Activated naive CD4-positive, alpha-beta T cell treated with anti-CD3 and anti-CD28 coated beads for 36 hours (primary cell): ENCODE measurements at regions not wholly inside any gene's neighbourhood (a gene's known extent, or its start where the extent isn't known, plus 50 kb on each side); places are given as distances from the start of the nearest gene placed in this dataset.
"Not testable (repeated sequence)": the region's sequence is repeated elsewhere in the genome, so short reads cannot be mapped to it uniquely, and the experiment has no call there.

Source experiments
- CTCF ChIA-PET: fragments of 350-600 bp; sonication (Branson Sonifier 250); formaldehyde crosslinking; loops from one replicate; lab custom pipeline; 2021; ENCODE audit warnings: antibody characterized with exemption; lab: Charles Lee
- DNase-seq: peaks from one replicate; pipeline ENCODE4 v3.0.0-alpha.2; 2020
- H3K27ac Mint-ChIP-seq: one replicate; pipeline ENCODE4 v1.8.0; 2021; ENCODE audit warnings: mild to moderate bottlenecking, mixed read lengths
- H3K27me3 Mint-ChIP-seq: one replicate; pipeline ENCODE4 v1.8.0; 2021; ENCODE audit warnings: low read depth, mixed read lengths
- H3K36me3 Mint-ChIP-seq: one replicate; pipeline ENCODE4 v1.8.0; 2021; ENCODE audit warnings: low read depth, mixed read lengths
- H3K4me1 Mint-ChIP-seq: one replicate; pipeline ENCODE4 v1.8.0; 2021; ENCODE audit warnings: low read depth, mixed read lengths
- H3K4me3 Mint-ChIP-seq: one replicate; pipeline ENCODE4 v1.8.0; 2021; ENCODE audit warnings: mild to moderate bottlenecking, moderate library complexity, mixed read lengths
- H3K9me3 Mint-ChIP-seq: one replicate; pipeline ENCODE4 v1.8.0; 2021; ENCODE audit warnings: mixed read lengths
- intact Hi-C: fragments of 100-400 bp; cut with micrococcal nuclease; formaldehyde crosslinking; loops from one replicate; pipeline ENCODE4 v1.15.1; 2023

DNA sequence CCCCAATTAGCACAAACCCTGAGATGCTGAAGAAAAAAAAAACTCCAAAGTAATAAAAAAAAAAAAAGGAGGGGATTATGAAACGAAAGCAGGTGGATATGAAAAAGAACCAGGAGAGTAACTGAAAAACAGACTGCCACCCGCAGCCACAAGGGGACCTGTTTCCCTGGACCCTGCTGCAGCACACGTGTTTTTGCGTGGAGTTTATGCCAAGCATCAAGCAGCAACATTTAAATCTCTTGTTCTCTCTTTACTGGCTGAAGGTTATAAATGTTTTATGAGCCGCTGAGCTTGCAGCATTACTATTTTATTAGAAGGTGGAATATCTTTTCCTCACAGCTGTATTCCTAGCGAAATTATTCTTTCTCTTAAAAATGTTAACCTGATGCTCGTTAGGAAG is 131.6 kb upstream of the OLIG3 start:
- Mint-ChIP-seq H3K4me1 (no peaks in the 10 kb centered on the region), H3K9me3 (no peaks in the 10 kb centered on the region), H3K27ac (no peak overlapping the region), H3K4me3 (no peak overlapping the region), H3K27me3 (peaks cover 6% of the 10 kb centered on the region), H3K36me3 (no peaks in the 10 kb centered on the region)
- CTCF ChIA-PET, result interaction anchor here (0.6 to 1.0 kb wide), 5 partner anchors 36 to 434 kb away, joined by 3 read pairs; no protein-coding TSS in a partner anchor
- no peak for DNase-seq
- intact Hi-C loops, result no loop called here

DNA sequence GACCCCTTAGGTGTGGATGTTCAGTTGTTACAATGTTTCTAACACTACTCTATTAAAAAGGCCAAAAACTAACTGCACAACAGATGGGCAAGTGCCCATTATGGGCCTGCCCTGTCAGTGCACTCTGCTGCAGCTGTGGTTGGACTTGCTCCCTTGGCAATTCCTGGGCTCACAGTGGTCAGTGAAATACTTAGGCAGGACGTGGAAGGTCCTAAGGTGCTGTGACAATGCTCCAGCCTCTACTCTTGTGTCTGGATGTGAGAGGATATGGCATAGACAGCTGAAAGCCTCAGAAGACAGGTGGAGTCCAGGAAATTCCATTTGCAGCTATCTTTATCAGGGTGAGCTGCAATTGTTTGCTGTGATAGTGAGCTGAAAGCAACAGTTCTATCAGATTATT is 136.5 kb upstream of the OLIG3 start:
- CTCF ChIA-PET, result interaction anchor here (1.4 to 1.8 kb wide), 2 partner anchors 41 to 359 kb away, joined by 3 to 4 read pairs; no protein-coding TSS in a partner anchor
- no peak overlapping the region for H3K4me3 Mint-ChIP-seq
- no peaks in the 10 kb centered on the region for H3K9me3 Mint-ChIP-seq
- no peak for DNase-seq
- no peaks in the 10 kb centered on the region for H3K4me1 Mint-ChIP-seq
- intact Hi-C loops, result no loop called here
- no peak overlapping the region for H3K27ac Mint-ChIP-seq
- H3K36me3 Mint-ChIP-seq, result no peaks in the 10 kb centered on the region
- no peaks in the 10 kb centered on the region for H3K27me3 Mint-ChIP-seq

DNA sequence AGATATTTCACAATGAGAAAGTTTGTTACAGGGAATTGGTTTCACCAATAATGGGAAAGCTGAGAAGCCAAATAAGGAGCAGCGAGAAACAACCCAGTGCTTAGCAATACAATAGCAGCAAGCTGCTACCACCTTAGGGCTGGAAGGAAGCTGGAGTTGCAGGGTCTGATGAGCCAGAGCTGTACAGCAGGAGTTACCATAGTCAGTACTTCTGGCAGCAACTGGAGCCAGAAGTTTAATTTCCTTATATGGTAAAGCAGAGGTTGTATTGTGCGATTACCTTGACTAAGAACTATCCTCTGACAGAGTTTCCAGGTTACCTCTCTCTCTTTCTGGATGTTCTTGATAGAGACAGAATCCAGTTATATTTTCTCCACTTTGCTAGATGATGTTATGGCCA is 137.1 kb upstream of the OLIG3 start:
- Mint-ChIP-seq H3K4me3 (no peak overlapping the region), H3K36me3 (no peaks in the 10 kb centered on the region), H3K9me3 (no peaks in the 10 kb centered on the region), H3K27ac (no peak overlapping the region), H3K27me3 (no peaks in the 10 kb centered on the region), H3K4me1 (no peaks in the 10 kb centered on the region)
- intact Hi-C loops, result no loop called here
- CTCF ChIA-PET, result interaction anchor here (0.8 to 1.8 kb wide), 3 partner anchors 41 to 360 kb away, joined by 3 to 4 read pairs (median 4); no protein-coding TSS in a partner anchor
- DNase-seq, result no peak

DNA sequence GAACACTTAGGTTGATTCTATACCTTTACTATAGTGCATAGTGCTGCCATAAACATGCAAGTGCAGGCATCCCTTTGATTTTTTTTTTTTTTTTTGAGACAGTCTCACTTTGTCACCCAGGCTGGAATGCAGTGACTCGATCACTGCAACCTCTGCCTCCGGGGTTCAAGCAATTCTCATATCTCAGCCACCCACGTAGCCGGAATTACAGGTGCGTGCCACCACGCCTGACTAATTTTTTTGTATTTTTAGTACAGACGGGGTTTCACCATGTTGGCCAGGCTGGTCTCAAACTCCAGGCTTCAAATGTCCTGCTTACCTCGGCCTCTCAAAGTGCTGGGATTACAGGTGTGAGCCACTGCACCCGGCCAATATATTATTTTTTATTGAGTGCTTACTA is 140.0 kb upstream of the OLIG3 start:
- H3K27me3 Mint-ChIP-seq, H3K4me3 Mint-ChIP-seq, DNase-seq, H3K27ac Mint-ChIP-seq, H3K9me3 Mint-ChIP-seq, H3K4me1 Mint-ChIP-seq, H3K36me3 Mint-ChIP-seq, intact Hi-C loops: not testable (repeated sequence)
- CTCF ChIA-PET, result interaction anchor here (1.2 kb wide), 1 partner anchor 190 kb away, joined by 3 read pairs; no protein-coding TSS in a partner anchor

DNA sequence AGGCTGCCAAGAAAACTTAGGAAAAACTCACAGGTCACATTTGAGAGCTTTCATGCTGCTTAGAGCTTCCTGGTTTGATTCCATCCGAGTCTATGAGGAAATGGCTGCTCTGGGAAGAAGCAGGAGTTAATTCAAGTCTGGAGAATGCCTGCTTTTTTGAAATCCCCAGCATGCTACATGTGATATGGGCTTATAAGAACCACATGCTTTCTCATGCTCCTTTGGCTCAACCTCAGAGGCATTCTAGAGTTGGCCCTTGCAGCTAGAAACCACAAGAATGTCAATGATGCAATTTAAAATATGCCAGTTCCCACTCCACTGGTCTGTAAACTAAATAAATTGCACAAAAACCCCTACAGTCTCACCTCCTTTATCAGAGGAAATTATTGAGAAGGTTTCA is 142.9 kb upstream of the OLIG3 start:
- intact Hi-C loops, result no loop called here
- CTCF ChIA-PET, result no interaction called here
- no peak for DNase-seq
- H3K4me1 Mint-ChIP-seq, result peaks cover 13% of the 10 kb centered on the region
- H3K36me3 Mint-ChIP-seq, result no peaks in the 10 kb centered on the region
- no peak overlapping the region for H3K4me3 Mint-ChIP-seq
- no peaks in the 10 kb centered on the region for H3K9me3 Mint-ChIP-seq
- no peak overlapping the region for H3K27ac Mint-ChIP-seq
- H3K27me3 Mint-ChIP-seq, result no peaks in the 10 kb centered on the region

DNA sequence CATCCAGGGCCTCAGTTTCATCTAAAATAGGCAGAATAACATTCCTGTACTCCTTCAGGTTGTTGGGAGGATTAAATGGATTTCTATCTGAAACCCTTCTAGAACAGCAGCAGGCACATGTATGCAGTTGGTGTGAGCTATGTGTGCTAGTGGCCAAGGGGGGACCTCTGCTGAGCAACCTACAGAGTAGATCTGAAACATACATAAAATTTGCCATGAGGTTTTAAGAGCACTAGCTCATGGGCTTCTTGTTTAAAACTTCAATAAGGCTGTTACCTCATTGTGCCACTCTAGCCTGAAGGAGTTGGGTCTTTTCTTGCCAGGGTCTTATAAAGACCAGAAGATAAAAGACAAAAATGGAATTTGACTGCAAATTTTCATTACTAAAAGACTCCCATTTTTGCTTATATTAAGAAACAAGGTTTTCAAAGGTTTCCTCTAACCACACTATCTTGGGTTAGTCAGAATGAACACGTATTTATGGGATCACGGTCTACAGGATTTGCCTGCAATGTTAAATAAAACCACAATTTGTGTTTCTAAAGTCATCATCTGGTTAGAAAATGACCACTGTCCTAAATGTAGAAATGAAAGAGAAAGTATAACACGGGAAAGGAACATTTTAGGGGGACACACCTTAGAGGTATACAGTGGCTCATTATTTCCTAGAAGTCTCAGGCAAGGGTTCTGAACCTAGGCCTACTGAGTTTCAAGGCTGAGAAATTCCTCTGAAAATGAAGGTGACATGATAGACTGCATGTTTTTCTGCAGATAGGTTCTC is 144.9 kb upstream of the OLIG3 start:
- no peak overlapping the region for H3K4me3 Mint-ChIP-seq
- H3K27ac Mint-ChIP-seq, result no peak overlapping the region
- H3K4me1 Mint-ChIP-seq, result peaks cover 13% of the 10 kb centered on the region
- no peak for DNase-seq
- CTCF ChIA-PET, result no interaction called here
- intact Hi-C loops, result loop anchor here (1.0 kb wide), 1 partner anchor 39 kb away; no protein-coding TSS in a partner anchor
- no peaks in the 10 kb centered on the region for H3K36me3 Mint-ChIP-seq
- H3K27me3 Mint-ChIP-seq, result no peaks in the 10 kb centered on the region
- no peaks in the 10 kb centered on the region for H3K9me3 Mint-ChIP-seq

DNA sequence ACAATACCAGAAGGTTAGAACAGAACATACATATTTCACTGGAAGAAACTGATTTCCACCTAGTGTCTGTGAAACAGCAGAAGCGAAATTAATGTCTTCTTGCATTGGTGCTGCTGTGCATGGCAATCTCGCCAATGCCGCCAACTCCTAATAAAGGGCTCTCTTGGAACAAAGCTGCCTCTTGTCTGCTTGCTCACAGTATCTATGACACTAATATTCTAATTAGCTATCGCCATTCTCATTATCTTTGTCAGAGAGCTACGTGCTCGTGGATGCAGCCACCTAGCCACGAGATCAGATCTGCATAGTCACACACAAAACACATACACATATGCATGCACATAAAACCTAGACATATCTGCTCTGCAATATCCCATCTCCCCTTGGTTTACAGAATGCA is 145.9 kb upstream of the OLIG3 start:
- Mint-ChIP-seq H3K4me3 (no peak overlapping the region), H3K27ac (no peak overlapping the region), H3K9me3 (no peaks in the 10 kb centered on the region), H3K4me1 (peaks cover 13% of the 10 kb centered on the region), H3K36me3 (no peaks in the 10 kb centered on the region), H3K27me3 (no peaks in the 10 kb centered on the region)
- CTCF ChIA-PET, result no interaction called here
- intact Hi-C loops, result loop anchor here (5.0 kb wide), 3 partner anchors 148 to 793 kb away; partner anchors contain the start of genes OLIG3 and PERP
- DNase-seq, result no peak

DNA sequence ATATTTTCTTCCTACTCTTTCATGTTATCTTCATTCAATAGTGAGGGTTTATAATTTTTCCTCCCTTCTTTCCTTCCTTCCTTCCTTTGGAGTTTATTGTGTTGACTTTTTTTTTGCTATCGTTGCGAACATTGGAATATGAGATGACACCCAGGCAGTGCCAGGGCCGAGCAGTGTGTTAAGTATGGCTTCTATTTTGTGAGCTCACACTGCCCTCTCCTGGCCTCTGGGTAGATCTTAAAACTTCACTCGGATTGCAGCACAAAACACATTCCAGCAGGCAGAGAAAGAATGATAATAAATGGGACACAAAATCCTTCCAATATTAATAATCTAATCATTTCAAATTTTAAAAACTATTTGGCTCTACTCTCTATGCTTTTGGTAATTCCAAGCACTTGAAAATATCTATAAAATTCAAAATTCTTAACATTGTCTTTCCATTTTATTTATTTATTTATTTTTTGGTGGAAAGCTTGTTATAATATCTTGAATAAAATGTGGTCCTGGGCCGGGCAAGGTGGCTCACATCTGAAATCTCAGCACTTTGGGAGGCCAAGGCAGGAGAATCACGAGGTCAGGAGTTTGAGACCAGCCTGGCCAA is 147.4 kb upstream of the OLIG3 start:
- DNase-seq, result peak; percentile 84
- H3K27ac Mint-ChIP-seq, result no peak overlapping the region
- intact Hi-C loops, result loop anchor here (1.0 to 5.0 kb wide), 12 partner anchors 149 to 794 kb away; partner anchors contain the start of genes OLIG3 and PERP
- no peaks in the 10 kb centered on the region for H3K27me3 Mint-ChIP-seq
- no peaks in the 10 kb centered on the region for H3K9me3 Mint-ChIP-seq
- H3K4me1 Mint-ChIP-seq, result peaks cover 13% of the 10 kb centered on the region
- H3K36me3 Mint-ChIP-seq, result no peaks in the 10 kb centered on the region
- H3K4me3 Mint-ChIP-seq, result no peak overlapping the region
- CTCF ChIA-PET, result interaction anchor here (0.6 to 1.2 kb wide), 8 partner anchors 52 to 678 kb away, joined by 3 to 4 read pairs (median 3); no protein-coding TSS in a partner anchor

DNA sequence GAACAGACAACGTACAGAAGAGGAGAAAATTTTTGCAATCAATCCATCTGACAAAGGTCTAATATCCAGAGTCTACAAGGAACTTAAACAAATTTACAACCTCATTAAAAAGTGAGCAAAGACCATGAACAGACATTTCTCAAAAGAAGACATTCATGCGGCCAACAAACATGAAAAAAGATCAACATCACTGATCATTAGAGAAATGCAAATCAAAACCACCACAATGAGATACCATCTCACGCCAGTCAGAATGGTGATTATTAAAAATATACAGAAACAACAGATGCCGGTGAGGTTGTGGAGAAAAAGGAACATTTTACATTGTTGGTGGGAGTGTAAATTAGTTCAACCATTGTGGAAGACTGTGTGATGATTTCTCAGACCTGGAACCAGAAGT is 149.0 kb upstream of the OLIG3 start:
- peaks cover 13% of the 10 kb centered on the region for H3K4me1 Mint-ChIP-seq
- CTCF ChIA-PET, result interaction anchor here (0.7 kb wide), 1 partner anchor 366 kb away, joined by 3 read pairs; no protein-coding TSS in a partner anchor
- H3K36me3 Mint-ChIP-seq, H3K4me3 Mint-ChIP-seq, H3K27ac Mint-ChIP-seq, H3K9me3 Mint-ChIP-seq, H3K27me3 Mint-ChIP-seq, DNase-seq: not testable (repeated sequence)
- intact Hi-C loops, result loop anchor here (5.0 kb wide), 3 partner anchors 151 to 796 kb away; partner anchors contain the start of genes OLIG3 and PERP

DNA sequence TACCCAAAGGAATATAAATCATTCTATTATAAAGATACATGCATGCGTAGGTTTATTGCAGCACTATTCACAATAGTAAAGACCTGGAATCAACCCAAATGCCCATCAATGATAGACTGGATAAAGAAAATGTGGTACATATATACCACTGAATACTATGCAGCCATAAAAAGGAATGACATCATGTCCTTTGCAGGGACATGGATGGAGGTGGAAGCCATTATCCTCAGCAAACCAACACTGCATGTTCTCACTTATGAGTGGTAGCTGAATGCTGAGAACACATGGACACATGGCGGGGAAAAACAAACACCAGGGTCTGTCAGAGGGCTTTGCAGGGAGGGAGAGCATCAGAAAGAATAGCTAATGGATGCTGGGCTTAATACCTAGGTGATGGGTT is 149.4 kb upstream of the OLIG3 start:
- not testable (repeated sequence) for H3K27ac Mint-ChIP-seq, DNase-seq, H3K9me3 Mint-ChIP-seq, H3K36me3 Mint-ChIP-seq, H3K4me3 Mint-ChIP-seq, H3K27me3 Mint-ChIP-seq, H3K4me1 Mint-ChIP-seq
- CTCF ChIA-PET, result interaction anchor here (0.7 kb wide), 1 partner anchor 367 kb away, joined by 3 read pairs; no protein-coding TSS in a partner anchor
- intact Hi-C loops, result loop anchor here (5.0 kb wide), 3 partner anchors 151 to 796 kb away; partner anchors contain the start of genes OLIG3 and PERP

DNA sequence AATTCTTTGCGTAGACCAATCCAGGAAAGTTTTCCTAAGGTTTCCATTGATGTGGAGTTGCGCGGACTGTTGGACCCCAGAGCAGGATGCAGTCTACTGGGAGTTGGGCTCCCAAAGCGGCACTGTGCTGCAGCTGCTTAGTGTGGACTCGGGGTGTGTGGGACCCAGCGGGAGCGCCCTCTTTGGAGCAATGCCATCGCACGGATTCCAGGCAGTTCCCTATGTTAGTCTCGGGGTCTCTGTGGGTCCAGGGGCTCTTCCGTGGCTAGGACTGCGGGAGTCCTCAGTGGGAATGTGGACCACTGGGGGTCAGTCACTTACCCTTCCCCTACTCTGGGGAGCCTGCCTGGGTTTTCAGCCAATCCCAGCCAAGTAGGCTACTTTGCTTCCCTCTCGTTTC is 151.7 kb upstream of the OLIG3 start:
- no peaks in the 10 kb centered on the region for H3K4me1 Mint-ChIP-seq
- peaks cover 4% of the 10 kb centered on the region for H3K27me3 Mint-ChIP-seq
- no peak overlapping the region for H3K4me3 Mint-ChIP-seq
- no peaks in the 10 kb centered on the region for H3K9me3 Mint-ChIP-seq
- CTCF ChIA-PET, result no interaction called here
- no peaks in the 10 kb centered on the region for H3K36me3 Mint-ChIP-seq
- no peak overlapping the region for H3K27ac Mint-ChIP-seq
- no peak for DNase-seq
- intact Hi-C loops, result no loop called here

DNA sequence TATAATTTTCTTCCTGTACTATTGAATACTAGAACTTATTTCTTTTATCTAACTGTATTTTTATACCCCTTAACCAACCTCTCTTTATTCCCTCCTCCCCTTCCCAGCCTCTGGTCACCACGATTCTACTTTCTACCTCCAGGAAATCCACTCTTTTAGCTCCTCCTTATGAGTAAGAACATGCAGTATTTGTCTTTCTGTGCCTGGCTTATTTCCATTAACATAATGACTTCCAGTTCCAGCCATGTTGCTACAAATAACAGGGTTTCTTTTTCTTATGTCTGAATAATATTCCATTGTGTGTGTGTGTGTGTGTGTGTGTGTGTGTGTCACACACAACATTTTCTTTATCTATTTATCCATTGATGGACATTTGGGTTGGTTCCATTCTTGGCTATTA is 152.3 kb upstream of the OLIG3 start:
- CTCF ChIA-PET, result no interaction called here
- Mint-ChIP-seq H3K9me3 (peaks cover under 1% of the 10 kb centered on the region), H3K4me3 (no peak overlapping the region), H3K27me3 (peaks cover 4% of the 10 kb centered on the region), H3K27ac (no peak overlapping the region), H3K4me1 (no peaks in the 10 kb centered on the region), H3K36me3 (no peaks in the 10 kb centered on the region)
- intact Hi-C loops, result no loop called here
- DNase-seq, result no peak
